Activated naive CD4-positive, alpha-beta T cell treated with anti-CD3 and anti-CD28 coated beads for 36 hours (primary cell): ENCODE measurements at regions not wholly inside any gene's neighbourhood (a gene's known extent, or its start where the extent isn't known, plus 50 kb on each side); places are given as distances from the start of the nearest gene placed in this dataset.
A peak's percentile ranks its signal among the peaks of the same experiment; 100 is the strongest.

ENCODE experiments used
- CTCF ChIA-PET: fragments of 350-600 bp; sonication (Branson Sonifier 250); formaldehyde crosslinking; loops from one replicate; lab custom pipeline; 2021; ENCODE audit warnings: antibody characterized with exemption; lab: Charles Lee
- DNase-seq: peaks from one replicate; pipeline ENCODE4 v3.0.0-alpha.2; 2020
- H3K27ac Mint-ChIP-seq: one replicate; pipeline ENCODE4 v1.8.0; 2021; ENCODE audit warnings: mild to moderate bottlenecking, mixed read lengths
- H3K27me3 Mint-ChIP-seq: one replicate; pipeline ENCODE4 v1.8.0; 2021; ENCODE audit warnings: low read depth, mixed read lengths
- H3K36me3 Mint-ChIP-seq: one replicate; pipeline ENCODE4 v1.8.0; 2021; ENCODE audit warnings: low read depth, mixed read lengths
- H3K4me1 Mint-ChIP-seq: one replicate; pipeline ENCODE4 v1.8.0; 2021; ENCODE audit warnings: low read depth, mixed read lengths
- H3K4me3 Mint-ChIP-seq: one replicate; pipeline ENCODE4 v1.8.0; 2021; ENCODE audit warnings: mild to moderate bottlenecking, moderate library complexity, mixed read lengths
- H3K9me3 Mint-ChIP-seq: one replicate; pipeline ENCODE4 v1.8.0; 2021; ENCODE audit warnings: mixed read lengths
- intact Hi-C: fragments of 100-400 bp; cut with micrococcal nuclease; formaldehyde crosslinking; loops from one replicate; pipeline ENCODE4 v1.15.1; 2023

DNA sequence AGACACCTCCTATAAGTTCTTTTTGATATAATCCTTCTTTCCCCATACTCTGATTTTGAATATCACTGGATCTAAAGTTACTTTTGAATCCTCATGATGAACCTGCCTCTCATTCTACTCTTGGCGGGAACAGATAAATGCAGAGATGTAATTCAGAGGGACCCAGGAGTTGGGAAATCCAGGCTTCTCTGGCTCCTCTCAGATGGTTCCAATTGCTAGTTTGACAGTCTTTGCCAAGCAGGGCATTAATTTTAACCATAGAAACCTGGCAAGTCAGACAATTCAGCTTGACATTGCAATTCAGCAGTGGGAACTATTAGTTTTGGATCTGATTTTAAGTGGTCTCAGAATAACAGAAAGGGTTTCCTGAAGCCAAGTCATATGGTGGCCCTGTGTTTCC, 67.3 kb upstream of the KLF12 start:
- Mint-ChIP-seq H3K4me1 (no peaks in the 10 kb centered on the region), H3K27me3 (no peaks in the 10 kb centered on the region), H3K9me3 (no peaks in the 10 kb centered on the region), H3K27ac (no peak overlapping the region), H3K4me3 (no peak overlapping the region), H3K36me3 (no peaks in the 10 kb centered on the region)
- CTCF ChIA-PET = no interaction called here
- DNase-seq = no peak
- intact Hi-C loops = no loop called here

DNA sequence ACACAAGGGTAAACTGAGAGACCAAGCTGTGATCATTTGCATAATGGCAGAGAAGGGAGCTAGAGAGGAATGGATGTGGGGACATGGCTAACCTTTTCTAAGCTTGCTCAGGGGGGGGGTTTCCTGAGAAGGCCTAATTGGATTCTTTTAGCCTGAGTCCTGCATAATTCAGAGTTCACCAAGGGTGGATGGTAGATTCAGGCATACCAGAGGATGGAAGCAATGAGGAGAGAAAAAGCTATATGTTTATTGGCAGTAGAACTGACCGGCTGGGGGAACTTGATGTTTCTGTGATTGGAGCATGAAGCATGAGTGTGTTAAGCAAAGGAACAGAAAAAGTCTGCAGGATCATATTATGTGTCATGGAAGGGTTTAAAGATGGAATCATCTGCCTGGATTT, 65.9 kb upstream of the KLF12 start:
- H3K4me1 Mint-ChIP-seq = peaks cover 2% of the 10 kb centered on the region
- no peaks in the 10 kb centered on the region for H3K27me3 Mint-ChIP-seq
- H3K27ac Mint-ChIP-seq = no peak overlapping the region
- H3K4me3 Mint-ChIP-seq = no peak overlapping the region
- CTCF ChIA-PET = no interaction called here
- no peaks in the 10 kb centered on the region for H3K36me3 Mint-ChIP-seq
- H3K9me3 Mint-ChIP-seq = no peaks in the 10 kb centered on the region
- DNase-seq = no peak
- intact Hi-C loops = no loop called here

DNA sequence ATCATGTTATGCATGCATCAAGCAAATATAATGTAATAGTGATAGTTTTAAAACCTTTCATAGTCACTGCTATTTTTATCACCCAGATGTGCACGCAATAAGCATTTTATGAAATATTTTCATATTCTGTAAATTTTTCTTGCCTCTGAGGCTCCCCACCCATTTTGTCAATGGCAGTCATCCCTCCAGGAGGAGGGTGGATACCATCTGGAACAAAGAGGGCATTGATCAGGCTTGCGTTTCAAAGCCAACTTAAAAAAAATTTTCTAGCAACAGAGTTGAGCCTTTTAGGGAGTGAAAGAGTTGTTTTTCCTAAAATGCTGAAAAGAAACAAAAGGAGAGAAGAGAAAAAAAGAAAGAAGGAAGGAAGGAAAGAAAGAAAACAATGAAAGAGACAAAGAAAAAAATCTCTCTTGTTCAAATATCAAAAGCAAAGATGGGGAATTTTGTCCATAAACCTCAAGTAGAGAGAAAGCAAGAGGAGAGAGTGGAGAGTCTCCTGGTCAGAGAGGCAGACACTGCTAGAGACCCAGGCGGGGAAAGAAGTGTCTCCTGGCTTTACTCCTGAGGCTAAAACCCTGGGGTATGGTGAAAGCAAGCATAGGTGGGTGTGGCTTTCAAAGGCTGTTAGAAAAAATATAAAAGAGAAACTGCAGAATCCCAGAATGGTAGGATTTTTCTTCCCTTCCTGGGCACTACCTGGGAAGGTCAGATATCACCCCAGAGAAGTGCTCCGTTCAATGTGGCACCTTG, 63.6 kb upstream of the KLF12 start:
- CTCF ChIA-PET = no interaction called here
- DNase-seq = no peak
- Mint-ChIP-seq H3K27ac (no peak overlapping the region), H3K4me3 (no peak overlapping the region), H3K4me1 (peaks cover 21% of the 10 kb centered on the region), H3K36me3 (no peaks in the 10 kb centered on the region), H3K9me3 (no peaks in the 10 kb centered on the region), H3K27me3 (no peaks in the 10 kb centered on the region)
- intact Hi-C loops = no loop called here

DNA sequence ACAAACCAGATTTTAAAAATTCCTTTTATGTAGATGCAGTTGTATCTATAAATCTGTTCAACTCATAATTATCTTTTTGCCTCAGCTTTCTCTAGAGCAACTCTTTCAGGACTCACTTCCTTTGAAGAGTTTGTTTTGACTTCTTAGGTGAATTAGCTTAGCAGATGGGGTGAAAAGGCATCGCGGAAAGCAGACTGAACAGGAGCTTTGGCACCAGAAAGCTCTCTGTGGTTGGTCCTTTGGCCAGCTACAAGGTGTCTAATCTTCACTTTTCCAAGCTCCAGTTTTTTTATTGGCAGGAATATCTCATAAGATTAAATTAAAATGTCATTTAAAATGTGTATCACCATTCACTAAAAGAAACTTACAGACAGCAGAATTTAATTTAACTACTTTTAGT, 60.6 kb upstream of the KLF12 start:
- CTCF ChIA-PET = no interaction called here
- Mint-ChIP-seq H3K4me3 (no peak overlapping the region), H3K4me1 (peaks cover 38% of the 10 kb centered on the region), H3K27ac (no peak overlapping the region), H3K36me3 (no peaks in the 10 kb centered on the region), H3K9me3 (no peaks in the 10 kb centered on the region), H3K27me3 (no peaks in the 10 kb centered on the region)
- DNase-seq = no peak
- intact Hi-C loops = no loop called here

DNA sequence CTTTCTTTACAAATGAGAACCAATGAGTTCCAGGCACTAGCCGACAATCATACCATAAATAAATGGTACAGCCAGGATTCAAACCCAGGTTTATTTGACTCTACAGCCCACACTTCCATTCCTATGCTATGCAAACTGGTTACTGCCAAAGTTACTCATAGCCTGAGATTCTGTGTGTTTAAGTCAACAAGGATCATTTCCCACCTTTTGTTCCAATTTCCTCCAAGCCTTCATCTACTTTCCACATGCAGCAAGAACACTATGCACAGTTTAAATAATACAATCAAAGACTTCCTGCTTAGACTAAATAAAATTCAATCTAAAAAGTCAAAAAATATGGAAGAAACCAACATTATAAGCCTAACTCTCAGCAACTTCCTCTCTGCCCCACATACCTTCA, 59.2 kb upstream of the KLF12 start:
- Mint-ChIP-seq H3K36me3 (no peaks in the 10 kb centered on the region), H3K27me3 (no peaks in the 10 kb centered on the region), H3K9me3 (no peaks in the 10 kb centered on the region), H3K4me1 (peaks cover 38% of the 10 kb centered on the region), H3K4me3 (no peak overlapping the region), H3K27ac (no peak overlapping the region)
- intact Hi-C loops = no loop called here
- CTCF ChIA-PET = no interaction called here
- DNase-seq = no peak

DNA sequence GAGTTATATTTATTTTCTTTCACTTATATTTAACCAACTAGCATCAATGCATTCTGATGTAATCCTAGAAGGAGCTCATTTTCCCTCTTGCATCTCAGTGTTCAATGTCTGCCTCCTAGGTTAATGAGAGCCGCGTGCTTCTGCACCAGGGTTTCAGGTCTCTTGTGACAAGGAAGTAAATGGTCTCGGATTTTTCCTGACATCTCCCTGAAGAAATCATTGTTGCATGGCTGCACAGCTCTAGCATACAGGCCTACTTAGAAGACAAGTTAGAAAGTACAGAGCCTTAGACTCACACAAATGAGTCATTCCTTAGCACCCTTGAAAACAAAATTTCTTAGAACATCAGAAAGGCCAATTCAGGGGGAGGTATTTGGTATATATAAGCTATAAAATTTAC, 57.2 kb upstream of the KLF12 start:
- no peak for DNase-seq
- H3K27me3 Mint-ChIP-seq = no peaks in the 10 kb centered on the region
- intact Hi-C loops = loop anchor here (1.0 to 2.0 kb wide), 4 partner anchors 39 to 96 kb away; no protein-coding TSS in a partner anchor

DNA sequence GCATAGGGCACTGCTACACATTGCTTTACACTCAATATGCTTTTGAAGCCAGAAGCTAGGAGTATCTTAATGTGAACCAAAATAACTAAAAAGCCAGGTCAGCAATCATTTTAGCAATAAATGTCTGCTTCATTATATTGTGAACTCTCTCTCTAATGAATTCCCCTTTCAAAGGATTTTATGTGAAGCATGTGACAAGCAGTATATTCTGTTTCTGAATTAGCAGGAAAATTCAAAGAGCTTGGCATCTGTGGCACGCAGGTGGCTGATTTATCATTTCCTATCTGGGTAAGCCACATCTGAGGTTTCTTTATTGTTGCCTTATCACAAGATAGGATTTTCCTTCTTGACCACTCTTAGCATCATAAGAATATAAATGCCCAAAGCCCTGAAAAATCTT, 56.8 kb upstream of the KLF12 start:
- CTCF ChIA-PET = interaction anchor here (0.5 to 3.0 kb wide), 3 partner anchors 26 to 1343 kb away, joined by 3 to 17 read pairs (median 3); no protein-coding TSS in a partner anchor
- Mint-ChIP-seq H3K9me3 (no peaks in the 10 kb centered on the region), H3K4me1 (peaks cover 38% of the 10 kb centered on the region), H3K27ac (peak overlapping the region; percentile 25), H3K27me3 (no peaks in the 10 kb centered on the region), H3K4me3 (no peak overlapping the region), H3K36me3 (no peaks in the 10 kb centered on the region)
- intact Hi-C loops = loop anchor here (1.0 to 2.0 kb wide), 4 partner anchors 40 to 96 kb away; no protein-coding TSS in a partner anchor
- DNase-seq = peak; percentile 48

More for the DNA sequence above, 57.2 kb upstream of the KLF12 start:
- CTCF ChIA-PET = interaction anchor here (0.5 to 3.0 kb wide), 3 partner anchors 27 to 1342 kb away, joined by 3 to 17 read pairs (median 3); no protein-coding TSS in a partner anchor
- Mint-ChIP-seq H3K36me3 (no peaks in the 10 kb centered on the region), H3K4me3 (no peak overlapping the region), H3K9me3 (no peaks in the 10 kb centered on the region), H3K27ac (peak overlapping the region; percentile 50), H3K4me1 (peaks cover 38% of the 10 kb centered on the region)

DNA sequence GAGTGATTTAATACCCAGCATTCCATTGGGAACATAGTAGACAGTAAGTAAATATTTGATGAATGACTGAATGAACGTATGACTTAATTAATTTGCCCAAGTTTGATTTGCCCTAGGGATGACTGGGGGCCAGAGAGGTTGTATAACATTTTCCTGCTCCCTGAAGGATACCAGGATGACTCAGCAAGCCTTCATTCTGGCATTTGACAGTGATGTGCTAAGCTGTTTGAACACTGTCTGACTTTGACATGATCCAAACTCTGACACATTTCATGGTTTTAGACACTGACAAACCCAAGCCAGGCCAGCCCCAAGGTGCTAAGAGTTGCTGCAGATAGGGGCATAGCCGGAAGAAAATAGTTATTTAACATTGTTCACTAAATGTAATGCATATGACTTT, 53.4 kb upstream of the KLF12 start:
- Mint-ChIP-seq H3K36me3 (no peaks in the 10 kb centered on the region), H3K9me3 (no peaks in the 10 kb centered on the region), H3K27me3 (no peaks in the 10 kb centered on the region), H3K4me1 (peaks cover 15% of the 10 kb centered on the region), H3K27ac (no peak overlapping the region), H3K4me3 (no peak overlapping the region)
- CTCF ChIA-PET = interaction anchor here (0.6 kb wide), 3 partner anchors 44 to 432 kb away, joined by 3 to 6 read pairs (median 3); no protein-coding TSS in a partner anchor
- peak; percentile 13 for DNase-seq
- intact Hi-C loops = no loop called here

DNA sequence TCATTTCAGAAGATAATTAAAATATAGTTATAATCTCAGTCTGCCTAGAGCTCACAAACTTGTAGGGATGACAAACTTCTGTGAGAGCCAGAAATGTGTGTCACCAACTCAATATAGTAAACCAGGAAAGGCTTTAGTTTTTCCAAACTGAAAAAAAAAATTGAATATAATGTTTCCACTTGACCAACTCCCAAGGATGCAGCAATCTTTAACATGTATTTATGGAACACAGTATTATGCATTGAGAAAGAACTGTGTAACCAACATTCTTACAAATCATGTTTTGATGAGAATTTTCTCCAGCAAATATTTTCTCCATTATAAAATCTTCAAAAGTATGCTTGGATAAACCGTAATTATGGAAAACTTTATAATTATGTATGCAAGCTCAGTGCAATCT, 50.1 kb upstream of the KLF12 start:
- no peak overlapping the region for H3K4me3 Mint-ChIP-seq
- no peak overlapping the region for H3K27ac Mint-ChIP-seq
- H3K9me3 Mint-ChIP-seq = no peaks in the 10 kb centered on the region
- DNase-seq = no peak
- no peaks in the 10 kb centered on the region for H3K27me3 Mint-ChIP-seq
- intact Hi-C loops = no loop called here
- H3K4me1 Mint-ChIP-seq = no peaks in the 10 kb centered on the region
- H3K36me3 Mint-ChIP-seq = no peaks in the 10 kb centered on the region
- CTCF ChIA-PET = no interaction called here
